IMR-90 (cell line): ENCODE measurements at regions not wholly inside any gene's neighbourhood (a gene's known extent, or its start where the extent isn't known, plus 50 kb on each side); places are given as distances from the start of the nearest gene placed in this dataset.
"Not testable (repeated sequence)": the region's sequence is repeated elsewhere in the genome, so short reads cannot be mapped to it uniquely, and the experiment has no call there.

Experiments
- BHLHE40 ChIP-seq: fragments of 150-350 bp; IDR thresholded peaks from 2 replicates; pipeline ENCODE4 v1.6.1; 2016; ENCODE audit warnings: mild to moderate bottlenecking, low read depth, low read length
- CHD1 ChIP-seq: IDR thresholded peaks from 2 replicates; pipeline ENCODE4 v1.6.1; 2012; ENCODE audit warnings: low read depth, low read length, improper control_type of control experiment
- MAFK ChIP-seq: IDR thresholded peaks from 2 replicates; pipeline ENCODE4 v1.6.1; 2012; ENCODE audit warnings: low read depth, low read length, improper control_type of control experiment
- POLR2A ChIP-seq: IDR thresholded peaks from 2 replicates; pipeline ENCODE4 v1.6.1; 2012; ENCODE audit warnings: mild to moderate bottlenecking, low read depth, low read length
- RAD21 ChIP-seq: IDR thresholded peaks from 2 replicates; pipeline ENCODE4 v1.6.1; 2012; ENCODE audit warnings: low read length, improper control_type of control experiment
- RFX5 ChIP-seq: IDR thresholded peaks from 2 replicates; pipeline ENCODE4 v1.8.0; 2012; ENCODE audit warnings: low read depth, mild to moderate bottlenecking, low read length, moderate library complexity
- SMC3 ChIP-seq: fragments of 150-350 bp; IDR thresholded peaks from 2 replicates; pipeline ENCODE4 v1.6.1; 2016; ENCODE audit warnings: low read depth, mild to moderate bottlenecking, antibody characterized with exemption, low read length, moderate library complexity
- TF ChIP-seq, protein P1 (sequence below): conservative IDR thresholded peaks from 2 replicates; pipeline ENCODE4 v1.5.1; 2012; ENCODE audit warnings: mild to moderate bottlenecking, low read depth, low read length, improper control_type of control experiment
- TF ChIP-seq, protein P2 (sequence below): fragments of 150-350 bp; IDR thresholded peaks from 2 replicates; pipeline ENCODE4 v1.6.1; 2017; ENCODE audit warnings: mild to moderate bottlenecking, antibody characterized with exemption, low read length, low read depth

DNA sequence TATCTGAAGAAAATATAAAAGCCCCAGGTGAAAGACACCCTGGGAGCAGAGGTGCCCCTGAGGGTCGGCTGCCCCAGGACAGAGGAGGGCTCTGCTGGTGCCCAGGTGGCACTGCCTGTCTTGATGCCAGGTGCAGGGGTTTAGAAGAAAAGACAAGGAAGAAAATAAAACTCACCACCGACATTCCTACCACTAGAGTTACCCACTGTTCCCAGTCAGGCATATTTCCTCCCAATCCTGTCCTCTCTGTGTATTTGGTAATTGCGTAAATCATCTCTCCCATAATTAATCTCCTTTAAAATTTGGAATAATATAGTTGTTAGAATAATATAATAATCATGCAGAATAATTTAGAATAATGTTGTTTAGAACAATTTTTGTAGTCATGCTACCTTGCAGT is 276.4 kb upstream of the PLGLB2 start:
- not testable (repeated sequence) for TF ChIP-seq POLR2A, SMC3, BHLHE40, RAD21, CHD1, MAFK, RFX5
- TF ChIP-seq, protein P1, sequence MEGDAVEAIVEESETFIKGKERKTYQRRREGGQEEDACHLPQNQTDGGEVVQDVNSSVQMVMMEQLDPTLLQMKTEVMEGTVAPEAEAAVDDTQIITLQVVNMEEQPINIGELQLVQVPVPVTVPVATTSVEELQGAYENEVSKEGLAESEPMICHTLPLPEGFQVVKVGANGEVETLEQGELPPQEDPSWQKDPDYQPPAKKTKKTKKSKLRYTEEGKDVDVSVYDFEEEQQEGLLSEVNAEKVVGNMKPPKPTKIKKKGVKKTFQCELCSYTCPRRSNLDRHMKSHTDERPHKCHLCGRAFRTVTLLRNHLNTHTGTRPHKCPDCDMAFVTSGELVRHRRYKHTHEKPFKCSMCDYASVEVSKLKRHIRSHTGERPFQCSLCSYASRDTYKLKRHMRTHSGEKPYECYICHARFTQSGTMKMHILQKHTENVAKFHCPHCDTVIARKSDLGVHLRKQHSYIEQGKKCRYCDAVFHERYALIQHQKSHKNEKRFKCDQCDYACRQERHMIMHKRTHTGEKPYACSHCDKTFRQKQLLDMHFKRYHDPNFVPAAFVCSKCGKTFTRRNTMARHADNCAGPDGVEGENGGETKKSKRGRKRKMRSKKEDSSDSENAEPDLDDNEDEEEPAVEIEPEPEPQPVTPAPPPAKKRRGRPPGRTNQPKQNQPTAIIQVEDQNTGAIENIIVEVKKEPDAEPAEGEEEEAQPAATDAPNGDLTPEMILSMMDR, result 0 out of 2 replicates have a peak, but pooled peaks have one; percentile 8
- TF ChIP-seq, protein P2, sequence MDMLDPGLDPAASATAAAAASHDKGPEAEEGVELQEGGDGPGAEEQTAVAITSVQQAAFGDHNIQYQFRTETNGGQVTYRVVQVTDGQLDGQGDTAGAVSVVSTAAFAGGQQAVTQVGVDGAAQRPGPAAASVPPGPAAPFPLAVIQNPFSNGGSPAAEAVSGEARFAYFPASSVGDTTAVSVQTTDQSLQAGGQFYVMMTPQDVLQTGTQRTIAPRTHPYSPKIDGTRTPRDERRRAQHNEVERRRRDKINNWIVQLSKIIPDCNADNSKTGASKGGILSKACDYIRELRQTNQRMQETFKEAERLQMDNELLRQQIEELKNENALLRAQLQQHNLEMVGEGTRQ, result not testable (repeated sequence)
